Gastrocnemius medialis (tissue), 4 donors: ENCODE measurements at regions not wholly inside any gene's neighbourhood (a gene's known extent, or its start where the extent isn't known, plus 50 kb on each side); places are given as distances from the start of the nearest gene placed in this dataset.

ENCODE experiments used
- ATAC-seq, 2 donors: fragments of 150-250 bp; one replicate each; pipeline ENCODE4 v1.9.1; 2016
- DNase-seq, 2 donors: peaks; one replicate each; pipeline ENCODE4 v3.0.0-alpha.2; 2019
- H3K27ac ChIP-seq, 4 donors: fragments of 200-600 bp; sonication (generic); 1 replicate in 1 of 4; 2 replicates in 3 of 4; pipeline ENCODE4 v1.5.1; 2016 to 2018; ENCODE audit warnings: mild to moderate bottlenecking in 2 of 4, moderate library complexity in 1 of 4
- H3K27me3 ChIP-seq, 3 donors: fragments of 200-600 bp; sonication (generic) in 2 of 3; 1 replicate in 1 of 3; 2 replicates in 2 of 3; pipeline versions ENCODE4 v1.5.1 to v1.6.0; 2016 to 2019; ENCODE audit warnings: mild to moderate bottlenecking in 1 of 3, moderate library complexity in 1 of 3
- H3K36me3 ChIP-seq, 2 donors: fragments of 200-600 bp; sonication (generic) in 1 of 2; one replicate each; pipeline ENCODE4 v1.5.1; 2017 to 2018
- H3K4me1 ChIP-seq, 2 donors: fragments of 200-600 bp; sonication (generic) in 1 of 2; one replicate each; pipeline ENCODE4 v1.5.1; 2016 to 2017; ENCODE audit warnings: mild to moderate bottlenecking in 2 of 2
- H3K4me3 ChIP-seq, 4 donors: fragments of 200-600 bp; sonication (generic) in 3 of 4; 1 replicate in 1 of 4; 2 replicates in 3 of 4; pipeline ENCODE4 v1.5.1; 2016 to 2019; ENCODE audit warnings: mild to moderate bottlenecking in 2 of 4
- H3K9me3 ChIP-seq, 3 donors: fragments of 200-600 bp; sonication (generic) in 2 of 3; 1 replicate in 1 of 3; 2 replicates in 2 of 3; pipeline ENCODE4 v1.5.1; 2016 to 2019
- POLR2A ChIP-seq, 2 donors: fragments of 450-650 bp; IDR thresholded peaks; one replicate each; pipeline ENCODE4 v1.6.1; 2017; ENCODE audit warnings: antibody characterized with exemption in 2 of 2, mild to moderate bottlenecking in 2 of 2, moderate library complexity in 2 of 2
- in situ Hi-C, 4 donors: fragments of 200-750 bp; cut with MboI; loops; one replicate each; pipeline versions ENCODE4 v1.15.0 to v1.8.0; 2017; ENCODE audit warnings: low sequenced_read_pairs in 4 of 4
- intact Hi-C: fragments of 100-400 bp; cut with DNase I; formaldehyde crosslinking; loops from one replicate; pipeline ENCODE4 v1.15.1; 2023; ENCODE audit warnings: low total_unique reads
- TF ChIP-seq, protein P1 (sequence below), 5 experiments: fragments of 450-650 bp in 3 of 5; fragments of 200-600 bp in 2 of 5; sonication (generic) in 2 of 5; IDR thresholded peaks in 4 of 5; conservative IDR thresholded peaks in 1 of 5; 1 replicate in 4 of 5; 2 replicates in 1 of 5; pipeline ENCODE4 v1.5.1; 2016 to 2019; ENCODE audit warnings: antibody characterized with exemption in 5 of 5, mild to moderate bottlenecking in 3 of 5, moderate library complexity in 3 of 5

DNA sequence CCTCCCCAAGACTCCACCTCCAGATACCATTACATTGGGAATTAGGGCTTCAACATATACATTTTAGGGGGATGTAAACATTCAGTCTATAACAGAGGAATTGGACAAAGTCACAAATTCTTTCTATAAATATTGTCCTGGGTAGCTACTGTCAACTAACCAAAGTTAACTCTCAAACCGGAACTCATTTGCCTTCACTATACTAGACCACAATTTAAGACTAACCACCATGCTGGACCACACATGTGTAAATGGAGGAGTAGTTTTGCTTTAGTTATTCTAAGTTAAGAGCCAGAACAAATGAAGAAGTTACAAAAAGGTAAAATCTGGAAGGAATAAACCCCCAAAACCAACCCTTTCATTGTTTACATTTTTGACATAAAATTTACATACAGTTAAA, 222.8 kb downstream of the NDFIP2 start:
- Histone ChIP-seq H3K36me3 (no peaks in the 10 kb centered on the region), H3K27me3 (no peaks in the 10 kb centered on the region), H3K9me3 (no peaks in the 10 kb centered on the region), H3K27ac (no peak overlapping the region), H3K4me3 (no peak overlapping the region), H3K4me1 (no peaks in the 10 kb centered on the region)
- TF ChIP-seq, protein P1, sequence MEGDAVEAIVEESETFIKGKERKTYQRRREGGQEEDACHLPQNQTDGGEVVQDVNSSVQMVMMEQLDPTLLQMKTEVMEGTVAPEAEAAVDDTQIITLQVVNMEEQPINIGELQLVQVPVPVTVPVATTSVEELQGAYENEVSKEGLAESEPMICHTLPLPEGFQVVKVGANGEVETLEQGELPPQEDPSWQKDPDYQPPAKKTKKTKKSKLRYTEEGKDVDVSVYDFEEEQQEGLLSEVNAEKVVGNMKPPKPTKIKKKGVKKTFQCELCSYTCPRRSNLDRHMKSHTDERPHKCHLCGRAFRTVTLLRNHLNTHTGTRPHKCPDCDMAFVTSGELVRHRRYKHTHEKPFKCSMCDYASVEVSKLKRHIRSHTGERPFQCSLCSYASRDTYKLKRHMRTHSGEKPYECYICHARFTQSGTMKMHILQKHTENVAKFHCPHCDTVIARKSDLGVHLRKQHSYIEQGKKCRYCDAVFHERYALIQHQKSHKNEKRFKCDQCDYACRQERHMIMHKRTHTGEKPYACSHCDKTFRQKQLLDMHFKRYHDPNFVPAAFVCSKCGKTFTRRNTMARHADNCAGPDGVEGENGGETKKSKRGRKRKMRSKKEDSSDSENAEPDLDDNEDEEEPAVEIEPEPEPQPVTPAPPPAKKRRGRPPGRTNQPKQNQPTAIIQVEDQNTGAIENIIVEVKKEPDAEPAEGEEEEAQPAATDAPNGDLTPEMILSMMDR (IDR thresholded peaks at IDR 0.05 in 4 of 5, conservative IDR thresholded peaks at IDR 0.05 in 1 of 5), result no peak
- TF ChIP-seq POLR2A (IDR thresholded peaks at IDR 0.05), result no peak
- no peak for ATAC-seq
- DNase-seq, result no peak
- in situ Hi-C loops (no loop called here), intact Hi-C loops (no loop called here)

DNA sequence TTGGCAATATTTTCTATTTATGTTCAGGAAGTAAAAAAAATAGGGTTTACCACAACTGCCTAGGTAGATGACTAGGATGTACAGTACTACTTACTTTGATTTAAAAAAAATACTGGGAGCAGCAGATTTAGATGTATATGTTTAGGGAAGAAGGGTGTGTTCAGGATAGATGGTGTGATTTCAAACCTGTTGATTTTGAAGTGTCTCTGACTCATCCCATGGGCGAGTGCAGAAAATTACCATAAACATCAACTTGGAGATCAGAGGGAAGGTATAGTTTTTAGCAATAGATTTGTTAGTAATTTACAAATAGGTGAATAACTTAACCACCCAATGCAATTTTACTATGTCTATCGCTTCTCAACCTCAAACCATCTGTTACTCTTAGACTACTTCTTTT, 214.8 kb downstream of the NDFIP2 start:
- Histone ChIP-seq H3K9me3 (no peaks in the 10 kb centered on the region), H3K4me1 (no peaks in the 10 kb centered on the region), H3K36me3 (no peaks in the 10 kb centered on the region), H3K27ac (no peak overlapping the region), H3K27me3 (no peaks in the 10 kb centered on the region), H3K4me3 (no peak overlapping the region)
- in situ Hi-C loops, result loop anchor here in 3 of 4 donors (25.0 kb wide), 2 partner anchors 667 to 1317 kb away; no protein-coding TSS in a partner anchor
- ATAC-seq, result no peak
- no peak for TF ChIP-seq POLR2A (IDR thresholded peaks at IDR 0.05)
- TF ChIP-seq, protein P1 (IDR thresholded peaks at IDR 0.05 in 4 of 5, conservative IDR thresholded peaks at IDR 0.05 in 1 of 5), result no peak
- intact Hi-C loops, result no loop called here
- DNase-seq, result no peak

DNA sequence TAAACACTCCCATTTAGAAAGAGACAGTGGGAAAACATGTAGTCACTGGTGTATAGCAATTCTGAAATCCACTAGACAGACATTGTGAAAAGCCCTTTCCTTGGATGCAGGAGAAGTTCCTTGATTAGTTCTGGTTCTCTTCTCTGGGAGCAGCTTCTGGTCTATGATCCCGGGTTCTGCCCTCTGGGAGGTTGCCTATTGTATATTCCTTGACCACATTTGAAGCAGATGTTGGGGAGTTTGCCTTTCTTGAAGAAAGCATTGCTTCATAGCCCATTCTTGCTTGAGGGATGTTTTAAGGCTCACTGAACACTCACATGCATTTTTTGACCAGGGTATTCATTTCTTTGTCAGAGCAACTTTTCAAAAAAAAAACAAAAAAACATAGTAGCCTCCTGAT, 211.9 kb downstream of the NDFIP2 start:
- H3K4me1 ChIP-seq, result no peaks in the 10 kb centered on the region
- in situ Hi-C loops, result loop anchor here in 3 of 4 donors (25.0 kb wide), 2 partner anchors 669 to 1319 kb away; no protein-coding TSS in a partner anchor

DNA sequence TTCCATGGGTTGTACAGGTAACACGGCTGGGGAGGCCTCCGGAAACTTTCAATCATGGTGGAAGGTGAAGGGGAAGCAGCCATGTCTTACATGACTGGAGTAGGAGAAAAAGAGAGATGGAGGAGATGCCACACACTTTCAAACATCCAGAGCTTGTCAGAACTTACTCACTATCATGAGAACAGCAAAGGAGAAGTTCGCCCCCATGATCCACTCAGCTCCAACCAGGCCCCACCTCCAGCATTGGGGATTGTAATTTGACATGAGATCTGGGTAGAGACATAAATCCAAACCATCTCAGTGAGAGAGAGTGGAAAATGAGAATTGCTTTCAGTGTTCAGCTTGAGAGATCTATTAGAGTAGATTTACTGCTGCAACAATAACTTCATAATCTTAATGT, 210.9 kb downstream of the NDFIP2 start:
- Histone ChIP-seq H3K4me1 (no peaks in the 10 kb centered on the region), H3K27me3 (no peaks in the 10 kb centered on the region), H3K27ac (no peak overlapping the region), H3K9me3 (no peaks in the 10 kb centered on the region), H3K4me3 (no peak overlapping the region), H3K36me3 (no peaks in the 10 kb centered on the region)
- no peak for DNase-seq
- TF ChIP-seq, protein P1 (IDR thresholded peaks at IDR 0.05 in 4 of 5, conservative IDR thresholded peaks at IDR 0.05 in 1 of 5), result no peak
- no peak for TF ChIP-seq POLR2A (IDR thresholded peaks at IDR 0.05)
- in situ Hi-C loops, result loop anchor here in 3 of 4 donors (25.0 kb wide), 2 partner anchors 670 to 1320 kb away; no protein-coding TSS in a partner anchor
- no peak for ATAC-seq
- intact Hi-C loops, result no loop called here

More for the DNA sequence above, 211.9 kb downstream of the NDFIP2 start:
- H3K27ac ChIP-seq, result no peak overlapping the region
- no peak for DNase-seq
- ATAC-seq, result no peak
- intact Hi-C loops, result no loop called here
- H3K27me3 ChIP-seq, result no peaks in the 10 kb centered on the region
- no peaks in the 10 kb centered on the region for H3K36me3 ChIP-seq
- no peaks in the 10 kb centered on the region for H3K9me3 ChIP-seq
- TF ChIP-seq POLR2A (IDR thresholded peaks at IDR 0.05), result no peak
- TF ChIP-seq, protein P1 (IDR thresholded peaks at IDR 0.05 in 4 of 5, conservative IDR thresholded peaks at IDR 0.05 in 1 of 5), result no peak
- no peak overlapping the region for H3K4me3 ChIP-seq

DNA sequence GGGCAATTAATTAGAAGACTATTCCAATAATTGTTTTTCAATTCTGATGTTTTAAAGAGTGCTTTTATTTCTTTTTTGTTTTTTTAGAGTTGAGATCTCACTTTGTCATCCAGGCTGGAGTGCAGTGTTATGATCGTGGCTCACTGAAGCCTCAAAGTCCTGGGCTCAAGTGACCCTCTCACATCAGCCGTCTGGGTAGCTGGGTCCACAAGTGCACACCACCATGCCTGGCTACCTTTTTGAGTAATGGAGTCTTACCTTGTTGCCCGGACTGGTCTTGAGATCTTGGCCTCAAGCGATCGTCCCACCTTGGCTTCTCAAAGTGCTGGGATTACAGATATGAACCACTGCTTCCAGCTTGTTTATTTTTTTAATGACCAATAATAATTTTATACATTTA, 207.8 kb downstream of the NDFIP2 start:
- Histone ChIP-seq H3K4me3 (no peak overlapping the region), H3K27ac (no peak overlapping the region), H3K27me3 (no peaks in the 10 kb centered on the region), H3K9me3 (no peaks in the 10 kb centered on the region), H3K4me1 (no peaks in the 10 kb centered on the region), H3K36me3 (no peaks in the 10 kb centered on the region)
- intact Hi-C loops (no loop called here), in situ Hi-C loops (loop anchor here in 3 of 4 donors (25.0 kb wide), 2 partner anchors 674 to 1324 kb away; no protein-coding TSS in a partner anchor)
- TF ChIP-seq, protein P1 (IDR thresholded peaks at IDR 0.05 in 4 of 5, conservative IDR thresholded peaks at IDR 0.05 in 1 of 5), result no peak
- TF ChIP-seq POLR2A (IDR thresholded peaks at IDR 0.05), result no peak
- no peak for DNase-seq
- ATAC-seq, result no peak
